ENCODE measurements at regions not wholly inside any gene's neighbourhood (a gene's known extent, or its start where the extent isn't known, plus 50 kb on each side); places are given as distances from the start of the nearest gene placed in this dataset.

- no peaks in the 10 kb centered on the region for H3K4me1 ChIP-seq (ENCODE audit: control insufficient read depth in 3 of 3, insufficient read depth in 2 of 3, low read depth in 1 of 3, low read length in 2 of 3)
- FAIRE-seq, result no peak
- no peak for DNase-seq
- 90 to 96% (median 92%) methylated on average over 2 of the region's 2 CpGs for WGBS, 3 donors
- H3K4me3 ChIP-seq (ENCODE audit: low read depth in 1 of 3, low read length in 3 of 3), result no peak overlapping the region
- H3K27me3 ChIP-seq (ENCODE audit: control insufficient read depth in 3 of 3, insufficient read depth in 3 of 3, low read length in 3 of 3), result no peaks in the 10 kb centered on the region
- peaks cover 0 to 24% of the 10 kb centered on the region in 2 donors for H3K9me3 ChIP-seq (ENCODE audit: control insufficient read depth in 2 of 2, insufficient read depth in 1 of 2, low read depth in 1 of 2, low read length in 1 of 2)
- H3K36me3 ChIP-seq (ENCODE audit: control insufficient read depth in 3 of 3, insufficient read depth in 2 of 3, low read depth in 1 of 3, low read length in 3 of 3), result no peaks in the 10 kb centered on the region
- H3K27ac ChIP-seq (ENCODE audit: low read depth in 1 of 3, low read length in 2 of 3), result no peak overlapping the region
Measured at GRCh38 chr3:144364737-144365136, 393.1 kb downstream of the DIPK2A start.

- 73 to 81% (median 75%) methylated on average over 2 of the region's 2 CpGs for WGBS, 3 donors
Measured at GRCh38 chr3:144369129-144369879, 397.7 kb downstream of the DIPK2A start.

GRCh38 chr3:144375088-144375487 lies 403.5 kb downstream of the DIPK2A start:
- DNase-seq (peak in 1 of 2 donors; percentile 53), FAIRE-seq (no peak)
- WGBS, 3 donors, result 29 to 73% (median 32%) methylated on average over 1 of the region's 1 CpG
- H3K4me3 ChIP-seq (ENCODE audit: low read depth in 1 of 3, low read length in 3 of 3), result no peak overlapping the region
- H3K9me3 ChIP-seq (ENCODE audit: control insufficient read depth in 2 of 2, insufficient read depth in 1 of 2, low read depth in 1 of 2, low read length in 1 of 2), result no peaks in the 10 kb centered on the region
- no peaks in the 10 kb centered on the region for H3K27me3 ChIP-seq (ENCODE audit: control insufficient read depth in 3 of 3, insufficient read depth in 3 of 3, low read length in 3 of 3)
- peaks cover 0 to 5% (median 0%) of the 10 kb centered on the region in 3 donors for H3K4me1 ChIP-seq (ENCODE audit: control insufficient read depth in 3 of 3, insufficient read depth in 2 of 3, low read depth in 1 of 3, low read length in 2 of 3)
- no peaks in the 10 kb centered on the region for H3K36me3 ChIP-seq (ENCODE audit: control insufficient read depth in 3 of 3, insufficient read depth in 2 of 3, low read depth in 1 of 3, low read length in 3 of 3)
- peak overlapping the region in 1 of 3 donors; percentile 49 for H3K27ac ChIP-seq (ENCODE audit: low read depth in 1 of 3, low read length in 2 of 3)

More at GRCh38 chr3:144369129-144369879, 397.7 kb downstream of the DIPK2A start:
- Histone ChIP-seq H3K9me3 (ENCODE audit: control insufficient read depth in 2 of 2, insufficient read depth in 1 of 2, low read depth in 1 of 2, low read length in 1 of 2) (peaks cover 0 to 24% of the 10 kb centered on the region in 2 donors), H3K4me1 (ENCODE audit: control insufficient read depth in 3 of 3, insufficient read depth in 2 of 3, low read depth in 1 of 3, low read length in 2 of 3) (no peaks in the 10 kb centered on the region), H3K27me3 (ENCODE audit: control insufficient read depth in 3 of 3, insufficient read depth in 3 of 3, low read length in 3 of 3) (no peaks in the 10 kb centered on the region), H3K27ac (ENCODE audit: low read depth in 1 of 3, low read length in 2 of 3) (no peak overlapping the region), H3K36me3 (ENCODE audit: control insufficient read depth in 3 of 3, insufficient read depth in 2 of 3, low read depth in 1 of 3, low read length in 3 of 3) (no peaks in the 10 kb centered on the region), H3K4me3 (ENCODE audit: low read depth in 1 of 3, low read length in 3 of 3) (no peak overlapping the region)
- DNase-seq (no peak), FAIRE-seq (no peak)

- no peaks in the 10 kb centered on the region for H3K36me3 ChIP-seq (ENCODE audit: control insufficient read depth in 3 of 3, insufficient read depth in 2 of 3, low read depth in 1 of 3, low read length in 3 of 3)
- no peak overlapping the region for H3K4me3 ChIP-seq (ENCODE audit: low read depth in 1 of 3, low read length in 3 of 3)
- no peaks in the 10 kb centered on the region for H3K27me3 ChIP-seq (ENCODE audit: control insufficient read depth in 3 of 3, insufficient read depth in 3 of 3, low read length in 3 of 3)
- DNase-seq (no peak), FAIRE-seq (no peak)
- no peaks in the 10 kb centered on the region for H3K4me1 ChIP-seq (ENCODE audit: control insufficient read depth in 3 of 3, insufficient read depth in 2 of 3, low read depth in 1 of 3, low read length in 2 of 3)
- no peaks in the 10 kb centered on the region for H3K9me3 ChIP-seq (ENCODE audit: control insufficient read depth in 2 of 2, insufficient read depth in 1 of 2, low read depth in 1 of 2, low read length in 1 of 2)
- 75 to 82% (median 80%) methylated on average over 4 of the region's 4 CpGs for WGBS, 3 donors
- no peak overlapping the region for H3K27ac ChIP-seq (ENCODE audit: low read depth in 1 of 3, low read length in 2 of 3)
Measured at GRCh38 chr3:144380849-144381248, 409.2 kb downstream of the DIPK2A start.

GRCh38 chr3:144381607-144382006 lies 410.0 kb downstream of the DIPK2A start:
- no peak overlapping the region for H3K27ac ChIP-seq (ENCODE audit: low read depth in 1 of 3, low read length in 2 of 3)
- no peaks in the 10 kb centered on the region for H3K9me3 ChIP-seq (ENCODE audit: control insufficient read depth in 2 of 2, insufficient read depth in 1 of 2, low read depth in 1 of 2, low read length in 1 of 2)
- FAIRE-seq (no peak), DNase-seq (no peak)
- no peaks in the 10 kb centered on the region for H3K27me3 ChIP-seq (ENCODE audit: control insufficient read depth in 3 of 3, insufficient read depth in 3 of 3, low read length in 3 of 3)
- no peak overlapping the region for H3K4me3 ChIP-seq (ENCODE audit: low read depth in 1 of 3, low read length in 3 of 3)
- H3K4me1 ChIP-seq (ENCODE audit: control insufficient read depth in 3 of 3, insufficient read depth in 2 of 3, low read depth in 1 of 3, low read length in 2 of 3), result no peaks in the 10 kb centered on the region
- no peaks in the 10 kb centered on the region for H3K36me3 ChIP-seq (ENCODE audit: control insufficient read depth in 3 of 3, insufficient read depth in 2 of 3, low read depth in 1 of 3, low read length in 3 of 3)
- 84 to 90% (median 86%) methylated on average over 3 of the region's 3 CpGs for WGBS, 3 donors

- no peaks in the 10 kb centered on the region for H3K27me3 ChIP-seq (ENCODE audit: control insufficient read depth in 3 of 3, insufficient read depth in 3 of 3, low read length in 3 of 3)
- H3K4me3 ChIP-seq (ENCODE audit: low read depth in 1 of 3, low read length in 3 of 3), result no peak overlapping the region
- no peaks in the 10 kb centered on the region for H3K36me3 ChIP-seq (ENCODE audit: control insufficient read depth in 3 of 3, insufficient read depth in 2 of 3, low read depth in 1 of 3, low read length in 3 of 3)
- H3K4me1 ChIP-seq (ENCODE audit: control insufficient read depth in 3 of 3, insufficient read depth in 2 of 3, low read depth in 1 of 3, low read length in 2 of 3), result no peaks in the 10 kb centered on the region
- DNase-seq (no peak), FAIRE-seq (no peak)
- WGBS, 3 donors, result 68 to 80% (median 71%) methylated on average over 2 of the region's 2 CpGs
- H3K9me3 ChIP-seq (ENCODE audit: control insufficient read depth in 2 of 2, insufficient read depth in 1 of 2, low read depth in 1 of 2, low read length in 1 of 2), result no peaks in the 10 kb centered on the region
- no peak overlapping the region for H3K27ac ChIP-seq (ENCODE audit: low read depth in 1 of 3, low read length in 2 of 3)
Measured at GRCh38 chr3:144384241-144384979, 412.8 kb downstream of the DIPK2A start.

- H3K9me3 ChIP-seq (ENCODE audit: control insufficient read depth in 2 of 2, insufficient read depth in 1 of 2, low read depth in 1 of 2, low read length in 1 of 2), result no peaks in the 10 kb centered on the region
- DNase-seq (no peak), FAIRE-seq (peak; percentile 89)
Measured at GRCh38 chr3:144390786-144391185, 419.2 kb downstream of the DIPK2A start.

GRCh38 chr3:144391236-144391635 lies 419.6 kb downstream of the DIPK2A start:
- FAIRE-seq (no peak), DNase-seq (no peak)
- Histone ChIP-seq H3K27me3 (ENCODE audit: control insufficient read depth in 3 of 3, insufficient read depth in 3 of 3, low read length in 3 of 3) (no peaks in the 10 kb centered on the region), H3K27ac (ENCODE audit: low read depth in 1 of 3, low read length in 2 of 3) (no peak overlapping the region), H3K4me1 (ENCODE audit: control insufficient read depth in 3 of 3, insufficient read depth in 2 of 3, low read depth in 1 of 3, low read length in 2 of 3) (no peaks in the 10 kb centered on the region), H3K9me3 (ENCODE audit: control insufficient read depth in 2 of 2, insufficient read depth in 1 of 2, low read depth in 1 of 2, low read length in 1 of 2) (no peaks in the 10 kb centered on the region), H3K36me3 (ENCODE audit: control insufficient read depth in 3 of 3, insufficient read depth in 2 of 3, low read depth in 1 of 3, low read length in 3 of 3) (no peaks in the 10 kb centered on the region), H3K4me3 (ENCODE audit: low read depth in 1 of 3, low read length in 3 of 3) (no peak overlapping the region)

More at GRCh38 chr3:144390786-144391185, 419.2 kb downstream of the DIPK2A start:
- Histone ChIP-seq H3K4me1 (ENCODE audit: control insufficient read depth in 3 of 3, insufficient read depth in 2 of 3, low read depth in 1 of 3, low read length in 2 of 3) (no peaks in the 10 kb centered on the region), H3K27me3 (ENCODE audit: control insufficient read depth in 3 of 3, insufficient read depth in 3 of 3, low read length in 3 of 3) (no peaks in the 10 kb centered on the region), H3K27ac (ENCODE audit: low read depth in 1 of 3, low read length in 2 of 3) (no peak overlapping the region), H3K4me3 (ENCODE audit: low read depth in 1 of 3, low read length in 3 of 3) (no peak overlapping the region), H3K36me3 (ENCODE audit: control insufficient read depth in 3 of 3, insufficient read depth in 2 of 3, low read depth in 1 of 3, low read length in 3 of 3) (no peaks in the 10 kb centered on the region)

All from small intestine (tissue), 7 donors.